PFSK-1 (cell line): ENCODE measurements at regions not wholly inside any gene's neighbourhood (a gene's known extent, or its start where the extent isn't known, plus 50 kb on each side); places are given as distances from the start of the nearest gene placed in this dataset.

Experiments used
- FOXP2 ChIP-seq: optimal IDR thresholded peaks from 2 replicates; pipeline ENCODE3; 2011; ENCODE audit warnings: borderline replicate concordance, control low read depth, inconsistent platforms; ENCODE audit not compliant: insufficient read depth; ENCODE audit errors: extremely low read length, extremely low read depth
- POLR2AphosphoS5 ChIP-seq: IDR thresholded peaks from 2 replicates; pipeline ENCODE4 v1.6.1; 2012; ENCODE audit warnings: low read depth, mild to moderate bottlenecking, control low read depth, low read length, moderate library complexity
- REST ChIP-seq, 2 experiments: IDR thresholded peaks; 2 replicates each; pipeline versions ENCODE4 v1.6.1 to v1.8.0; 2011 to 2012; ENCODE audit warnings: low read depth in 2 of 2, low read length in 2 of 2, control low read depth in 1 of 2, inconsistent platforms in 1 of 2, mild to moderate bottlenecking in 1 of 2, moderate library complexity in 1 of 2; ENCODE audit not compliant: insufficient read depth in 1 of 2
- SIN3A ChIP-seq: IDR thresholded peaks from 2 replicates; pipeline ENCODE4 v1.6.1; 2012; ENCODE audit warnings: mild to moderate bottlenecking, low read length, moderate library complexity, borderline replicate concordance; ENCODE audit not compliant: insufficient read depth
- TAF1 ChIP-seq: IDR thresholded peaks from 2 replicates; pipeline ENCODE4 v1.6.1; 2012; ENCODE audit warnings: low read length, control low read depth, borderline replicate concordance; ENCODE audit not compliant: insufficient read depth

DNA sequence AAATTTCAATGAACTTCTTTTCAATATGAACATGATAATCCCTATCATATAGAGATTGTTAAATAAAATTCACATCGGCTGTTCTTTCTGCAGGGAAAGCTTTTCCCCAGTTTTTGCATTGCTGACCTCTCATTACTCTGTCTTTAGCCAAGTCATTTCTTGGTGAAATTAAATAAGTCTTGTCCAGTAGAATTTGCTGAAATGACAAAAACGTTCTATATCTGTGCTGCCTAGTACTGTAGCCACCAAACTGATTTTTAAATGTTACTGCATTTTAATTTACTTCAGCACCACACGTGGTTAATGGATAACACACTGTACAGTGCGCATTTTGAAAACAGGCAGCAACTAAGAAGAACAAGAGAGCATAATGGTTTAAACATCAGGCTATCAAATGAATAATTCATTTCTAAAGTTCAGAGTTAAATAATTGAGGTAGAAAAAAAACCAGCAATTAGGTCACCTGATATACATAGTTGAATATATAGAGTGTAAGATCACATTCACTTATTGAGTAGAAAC, 178.9 kb downstream of the LIG4 start:
- TF ChIP-seq REST (IDR thresholded peaks at IDR 0.05; ENCODE audit: insufficient read depth in 1 of 2, low read depth in 2 of 2, low read length in 2 of 2) (no peak), TAF1 (no peak), POLR2AphosphoS5 (no peak), FOXP2 (no peak), SIN3A (no peak)

DNA sequence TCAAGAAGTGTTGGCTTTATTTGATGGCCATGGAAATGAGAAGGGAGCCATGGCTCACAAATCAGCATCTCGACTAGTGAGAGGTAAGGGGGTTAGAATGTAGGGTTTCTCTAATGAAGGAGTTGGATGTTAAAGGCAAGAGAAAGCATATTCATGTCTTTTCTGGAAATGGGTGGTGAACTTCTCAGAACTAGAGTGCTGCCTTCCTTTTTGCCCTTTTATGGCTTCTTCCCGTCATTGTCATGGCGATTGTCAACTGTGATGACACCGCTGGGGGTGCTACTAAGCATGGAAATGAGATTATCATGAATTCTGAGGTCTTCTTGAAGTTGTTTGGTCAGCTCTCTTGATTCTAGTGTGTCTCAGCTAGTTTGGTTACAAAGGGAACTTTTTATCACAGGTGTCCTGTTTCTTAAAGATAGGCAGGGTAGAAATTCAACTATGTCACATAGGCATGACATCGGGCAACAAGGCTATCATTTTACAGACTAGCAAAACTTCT, 180.4 kb downstream of the LIG4 start:
- no peak for TF ChIP-seq SIN3A
- no peak for TF ChIP-seq POLR2AphosphoS5
- no peak for TF ChIP-seq REST (IDR thresholded peaks at IDR 0.05; ENCODE audit: insufficient read depth in 1 of 2, low read depth in 2 of 2, low read length in 2 of 2)
- no peak for TF ChIP-seq TAF1
- no peak for TF ChIP-seq FOXP2

DNA sequence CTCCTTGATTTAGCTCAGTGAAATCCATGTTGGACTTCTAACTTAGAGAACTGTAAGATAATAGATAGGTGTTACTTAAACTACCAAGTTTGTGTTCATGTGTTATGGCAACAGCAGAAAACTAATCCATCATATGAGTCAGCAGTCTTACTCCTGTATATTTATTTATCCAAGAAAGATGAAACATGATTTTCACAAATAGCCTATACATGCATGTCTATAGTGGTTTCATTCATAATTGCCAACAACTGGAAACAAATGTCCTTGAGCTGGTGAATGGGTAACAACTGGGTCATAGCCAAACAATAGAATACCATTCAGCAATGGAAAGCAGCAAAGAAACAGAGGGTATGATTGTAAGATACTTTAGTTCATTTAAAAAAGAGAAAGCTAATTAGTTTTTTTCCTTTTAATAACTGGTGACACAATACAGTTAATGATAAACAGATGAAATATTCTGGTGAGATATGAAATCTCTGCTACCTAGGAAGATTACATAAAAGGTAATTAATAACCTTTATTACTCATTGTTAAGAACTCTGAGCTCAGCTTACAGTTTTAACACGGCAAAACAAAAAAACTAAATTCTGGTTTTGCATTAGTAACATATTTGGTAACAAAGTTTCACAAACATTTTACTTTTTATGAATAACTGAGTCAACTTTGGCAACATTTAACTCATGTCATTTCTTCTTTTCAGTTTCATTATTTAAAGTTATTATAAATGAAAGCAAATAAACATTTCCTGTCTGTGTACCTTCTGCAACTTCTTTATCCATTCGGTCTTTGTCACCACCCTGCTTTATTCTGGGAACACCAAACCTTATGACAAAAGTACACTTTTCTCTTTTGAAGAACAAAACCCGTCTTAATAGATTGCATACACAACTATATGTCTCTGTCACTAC, 181.3 kb downstream of the LIG4 start:
- TF ChIP-seq FOXP2 (no peak), POLR2AphosphoS5 (no peak), REST (IDR thresholded peaks at IDR 0.05; ENCODE audit: insufficient read depth in 1 of 2, low read depth in 2 of 2, low read length in 2 of 2) (no peak), TAF1 (no peak)

GRCh38 chr13:108031865-108032264, 183.5 kb downstream of the LIG4 start:
- TF ChIP-seq FOXP2, result no peak
- TF ChIP-seq SIN3A, result no peak
- no peak for TF ChIP-seq POLR2AphosphoS5
- TF ChIP-seq REST (IDR thresholded peaks at IDR 0.05; ENCODE audit: insufficient read depth in 1 of 2, low read depth in 2 of 2, low read length in 2 of 2), result no peak
- no peak for TF ChIP-seq TAF1
